ENCODE measurements at regions not wholly inside any gene's neighbourhood (a gene's known extent, or its start where the extent isn't known, plus 50 kb on each side); places are given as distances from the start of the nearest gene placed in this dataset.
A peak's percentile ranks its signal among the peaks of the same experiment; 100 is the strongest.

- no peak for DNase-seq (ENCODE audit: low read depth)
Observed at GRCh38 chr7:46879783-46880182, 702.1 kb downstream of the TNS3 start.

GRCh38 chr7:46871516-46871915, 710.4 kb downstream of the TNS3 start:
- DNase-seq (ENCODE audit: low read depth) = no peak

- DNase-seq (ENCODE audit: low read depth) = no peak
Observed at GRCh38 chr7:46864716-46865115, 717.2 kb downstream of the TNS3 start.

- peak; percentile 79 for DNase-seq (ENCODE audit: low read depth)
Observed at GRCh38 chr7:46859963-46860475, 721.9 kb downstream of the TNS3 start.

- DNase-seq (ENCODE audit: low read depth) = no peak
Observed at GRCh38 chr7:46855851-46856250, 726.1 kb downstream of the TNS3 start.

- DNase-seq (ENCODE audit: low read depth) = peak; percentile 87
Observed at GRCh38 chr7:46854958-46855473, 726.9 kb downstream of the TNS3 start.

GRCh38 chr7:46853451-46853850, 728.5 kb downstream of the TNS3 start:
- DNase-seq (ENCODE audit: low read depth) = no peak

- no peak for DNase-seq (ENCODE audit: low read depth)
Observed at GRCh38 chr7:46852795-46853194, 729.1 kb downstream of the TNS3 start.

GRCh38 chr7:46850563-46851330, 731.2 kb downstream of the TNS3 start:
- DNase-seq (ENCODE audit: low read depth) = no peak

- peak; percentile 93 for DNase-seq (ENCODE audit: low read depth)
Observed at GRCh38 chr7:46848944-46849343, 733.0 kb downstream of the TNS3 start.

GRCh38 chr7:46848311-46848710, 733.6 kb downstream of the TNS3 start:
- DNase-seq (ENCODE audit: low read depth) = no peak

- no peak for DNase-seq (ENCODE audit: low read depth)
Observed at GRCh38 chr7:46847126-46847525, 734.8 kb downstream of the TNS3 start.

GRCh38 chr7:46844486-46844885, 737.4 kb downstream of the TNS3 start:
- no peak for DNase-seq (ENCODE audit: low read depth)

- no peak for DNase-seq (ENCODE audit: low read depth)
Observed at GRCh38 chr7:46841248-46841647, 740.7 kb downstream of the TNS3 start.

GRCh38 chr7:46839651-46840050, 742.3 kb downstream of the TNS3 start:
- no peak for DNase-seq (ENCODE audit: low read depth)

- DNase-seq (ENCODE audit: low read depth) = no peak
Observed at GRCh38 chr7:46838463-46838862, 743.4 kb downstream of the TNS3 start.

- DNase-seq (ENCODE audit: low read depth) = no peak
Observed at GRCh38 chr7:46835556-46835955, 746.4 kb downstream of the TNS3 start.

- no peak for DNase-seq (ENCODE audit: low read depth)
Observed at GRCh38 chr7:46834921-46835320, 747.0 kb downstream of the TNS3 start.

- DNase-seq (ENCODE audit: low read depth) = no peak
Observed at GRCh38 chr7:46833197-46833596, 748.7 kb downstream of the TNS3 start.

GRCh38 chr7:46832136-46832535, 749.8 kb downstream of the TNS3 start:
- no peak for DNase-seq (ENCODE audit: low read depth)

- DNase-seq (ENCODE audit: low read depth) = no peak
Observed at GRCh38 chr7:46819819-46820218, 762.1 kb downstream of the TNS3 start.

GRCh38 chr7:46814516-46815250, 767.2 kb downstream of the TNS3 start:
- peak; percentile 21 for DNase-seq (ENCODE audit: low read depth)

- peak; percentile 41 for DNase-seq (ENCODE audit: low read depth)
Observed at GRCh38 chr7:46812101-46812675, 769.7 kb downstream of the TNS3 start.
